Activated naive CD8-positive, alpha-beta T cell treated with anti-CD3 and anti-CD28 coated beads for 36 hours (primary cell): ENCODE measurements at regions not wholly inside any gene's neighbourhood (a gene's known extent, or its start where the extent isn't known, plus 50 kb on each side); places are given as distances from the start of the nearest gene placed in this dataset.

ENCODE experiments used
- DNase-seq: peaks from one replicate; pipeline ENCODE4 v3.0.0; 2021
- H3K27ac Mint-ChIP-seq: one replicate; pipeline ENCODE4 v1.8.0; 2022; ENCODE audit warnings: mild to moderate bottlenecking, moderate library complexity, mixed read lengths
- H3K27me3 Mint-ChIP-seq: one replicate; pipeline ENCODE4 v1.8.0; 2022; ENCODE audit warnings: mild to moderate bottlenecking, mixed read lengths
- H3K36me3 Mint-ChIP-seq: one replicate; pipeline ENCODE4 v1.8.0; 2021; ENCODE audit warnings: mild to moderate bottlenecking, mixed read lengths
- H3K4me1 Mint-ChIP-seq: one replicate; pipeline ENCODE4 v1.8.0; 2021; ENCODE audit warnings: mixed read lengths
- H3K4me3 Mint-ChIP-seq: one replicate; pipeline ENCODE4 v1.8.0; 2022; ENCODE audit warnings: mild to moderate bottlenecking, moderate library complexity, mixed read lengths
- H3K9me3 Mint-ChIP-seq: one replicate; pipeline ENCODE4 v1.8.0; 2022; ENCODE audit warnings: mixed read lengths

DNA sequence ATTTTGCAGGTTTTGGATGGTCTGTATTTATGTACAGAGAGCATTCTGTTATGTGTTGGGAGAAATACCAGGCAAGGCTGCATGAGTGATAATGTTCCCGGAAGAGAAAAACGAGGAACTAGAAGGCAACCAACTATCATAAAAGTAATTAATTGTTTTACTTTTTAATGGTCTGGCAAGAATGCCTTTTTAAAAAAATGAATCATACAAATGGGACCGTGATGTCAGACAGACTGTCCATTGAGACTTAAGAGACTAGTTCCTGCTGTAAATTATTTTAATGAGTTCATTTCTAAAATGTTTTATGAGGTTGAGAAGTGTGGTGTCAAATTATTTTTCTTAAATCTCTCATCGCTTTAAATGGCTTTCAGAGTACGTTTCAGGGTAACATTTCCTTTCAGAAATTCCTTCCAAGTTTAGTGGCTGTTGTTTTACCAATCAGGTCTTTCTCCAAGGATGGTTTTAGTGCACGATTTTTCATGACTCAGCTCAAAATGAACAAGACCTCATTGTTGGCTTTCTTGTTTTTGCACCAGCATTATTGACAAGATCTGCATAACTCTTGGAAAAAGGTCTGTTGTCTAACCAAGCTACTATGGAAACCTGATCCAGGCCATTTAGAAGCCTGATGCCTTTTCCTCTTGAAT, 86.1 kb upstream of the ARHGAP5 start:
- Mint-ChIP-seq H3K27me3 (peaks cover 14% of the 10 kb centered on the region), H3K9me3 (peaks cover 3% of the 10 kb centered on the region), H3K36me3 (peaks cover 3% of the 10 kb centered on the region), H3K4me3 (no peak overlapping the region), H3K27ac (no peak overlapping the region), H3K4me1 (no peaks in the 10 kb centered on the region)
- no peak for DNase-seq

DNA sequence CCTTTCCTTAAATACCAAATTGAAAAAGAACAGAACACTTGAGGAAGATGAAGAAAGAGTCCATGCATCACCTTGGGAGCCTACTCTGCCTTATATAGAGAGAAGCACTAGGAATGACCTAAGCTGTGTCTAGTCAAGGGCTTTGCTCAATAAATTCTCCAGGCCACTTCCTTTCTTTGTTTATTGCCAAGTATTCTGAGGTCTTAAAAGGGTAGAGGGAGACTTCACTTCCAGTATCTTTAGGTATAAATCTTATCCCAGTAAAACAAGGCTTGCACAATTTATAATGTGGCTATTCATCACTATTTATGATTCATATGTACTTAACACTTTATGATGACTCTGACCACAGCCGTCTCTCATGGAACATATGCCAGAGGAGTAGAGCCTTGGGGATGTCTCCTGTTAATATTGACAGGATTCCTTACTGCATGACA, 85.1 kb upstream of the ARHGAP5 start:
- Mint-ChIP-seq H3K27ac (no peak overlapping the region), H3K27me3 (peaks cover 14% of the 10 kb centered on the region), H3K4me3 (no peak overlapping the region), H3K9me3 (no peaks in the 10 kb centered on the region), H3K4me1 (no peaks in the 10 kb centered on the region), H3K36me3 (no peaks in the 10 kb centered on the region)
- no peak for DNase-seq

GRCh38 chr14:31993521-31993951, 83.6 kb upstream of the ARHGAP5 start:
- H3K27ac Mint-ChIP-seq: no peak overlapping the region
- no peak for DNase-seq
- H3K27me3 Mint-ChIP-seq: peaks cover 14% of the 10 kb centered on the region
- H3K4me3 Mint-ChIP-seq: no peak overlapping the region
- H3K4me1 Mint-ChIP-seq: no peaks in the 10 kb centered on the region
- H3K36me3 Mint-ChIP-seq: no peaks in the 10 kb centered on the region
- H3K9me3 Mint-ChIP-seq: no peaks in the 10 kb centered on the region

DNA sequence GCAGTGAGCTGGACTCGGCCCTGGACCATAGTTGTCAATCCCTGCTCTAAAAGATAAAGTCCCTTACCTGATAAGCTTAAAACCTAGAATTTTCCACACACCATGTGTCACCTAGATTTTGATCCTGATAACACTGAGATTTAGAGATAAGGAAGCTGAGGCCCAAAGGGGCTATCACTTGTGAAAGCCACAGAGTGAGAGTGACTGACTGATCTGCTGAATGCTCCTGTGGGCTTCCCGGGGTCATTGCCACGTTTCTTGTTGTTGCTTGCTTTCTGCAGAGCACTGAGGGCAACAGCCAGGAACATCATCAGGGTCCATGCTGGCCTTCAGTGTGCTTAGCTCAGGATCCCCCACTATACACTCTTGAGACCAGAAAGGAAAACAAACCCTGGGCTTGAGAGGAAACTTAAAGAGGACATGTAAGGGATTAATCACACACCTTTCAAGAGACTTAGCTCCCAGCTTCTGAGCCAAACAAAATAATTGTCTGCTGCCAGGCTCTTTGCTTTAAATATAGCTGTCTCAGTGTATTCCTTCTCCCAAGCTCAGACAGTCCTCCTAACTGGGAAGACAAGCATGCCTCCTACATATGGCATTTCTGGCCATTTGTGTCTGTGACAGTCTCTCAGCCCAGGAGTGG, 82.6 kb upstream of the ARHGAP5 start:
- no peaks in the 10 kb centered on the region for H3K9me3 Mint-ChIP-seq
- H3K4me1 Mint-ChIP-seq: no peaks in the 10 kb centered on the region
- H3K27ac Mint-ChIP-seq: no peak overlapping the region
- no peak overlapping the region for H3K4me3 Mint-ChIP-seq
- no peaks in the 10 kb centered on the region for H3K36me3 Mint-ChIP-seq
- no peak for DNase-seq
- H3K27me3 Mint-ChIP-seq: peaks cover 8% of the 10 kb centered on the region

DNA sequence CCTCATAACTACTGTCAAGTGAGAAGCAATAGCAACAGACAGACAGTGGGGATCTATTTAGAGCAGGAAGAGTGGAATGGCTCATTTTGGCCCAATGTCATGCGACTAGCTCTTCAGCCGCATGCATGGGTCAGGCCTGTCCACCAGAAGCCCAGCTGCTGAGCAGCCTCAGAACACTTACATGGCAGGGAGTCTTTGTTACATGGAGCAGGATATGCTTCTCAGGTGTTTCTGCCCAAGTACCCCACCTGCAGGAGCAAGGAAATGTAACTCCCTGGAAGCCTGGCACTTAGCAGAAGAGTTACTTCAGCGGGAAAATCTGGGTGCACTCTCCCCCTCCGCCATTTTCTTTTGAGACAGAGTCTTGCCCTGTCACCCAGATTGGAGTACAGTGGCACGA, 73.5 kb upstream of the ARHGAP5 start:
- no peaks in the 10 kb centered on the region for H3K9me3 Mint-ChIP-seq
- DNase-seq: no peak
- H3K4me1 Mint-ChIP-seq: no peaks in the 10 kb centered on the region
- H3K36me3 Mint-ChIP-seq: no peaks in the 10 kb centered on the region
- H3K4me3 Mint-ChIP-seq: no peak overlapping the region
- no peak overlapping the region for H3K27ac Mint-ChIP-seq
- H3K27me3 Mint-ChIP-seq: peaks cover 5% of the 10 kb centered on the region

GRCh38 chr14:32004300-32004699, 72.8 kb upstream of the ARHGAP5 start:
- Mint-ChIP-seq H3K4me3 (no peak overlapping the region), H3K9me3 (no peaks in the 10 kb centered on the region), H3K27me3 (peaks cover 8% of the 10 kb centered on the region), H3K36me3 (no peaks in the 10 kb centered on the region), H3K4me1 (no peaks in the 10 kb centered on the region), H3K27ac (no peak overlapping the region)
- no peak for DNase-seq

DNA sequence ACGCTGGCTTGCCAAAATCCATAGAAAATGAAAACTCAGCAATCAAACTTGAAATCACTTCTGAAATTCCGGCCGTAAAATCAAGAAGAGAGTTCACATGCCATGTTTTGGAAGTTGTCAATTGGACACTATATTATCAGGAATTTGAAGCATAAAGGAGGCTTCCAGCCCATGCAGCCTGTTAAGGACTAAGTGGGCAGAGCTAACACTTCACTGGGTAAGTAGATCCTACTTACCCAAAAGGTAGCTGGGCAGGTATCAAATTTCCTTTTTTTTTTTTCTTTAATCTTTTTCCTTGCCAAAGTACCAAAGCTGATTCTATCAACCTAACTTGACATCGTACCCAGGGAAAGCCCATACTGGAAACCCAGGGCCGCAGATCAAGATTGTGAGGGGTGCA, 71.5 kb upstream of the ARHGAP5 start:
- Mint-ChIP-seq H3K36me3 (no peaks in the 10 kb centered on the region), H3K27ac (no peak overlapping the region), H3K4me3 (no peak overlapping the region), H3K27me3 (peaks cover 8% of the 10 kb centered on the region), H3K4me1 (no peaks in the 10 kb centered on the region), H3K9me3 (no peaks in the 10 kb centered on the region)
- DNase-seq: no peak

DNA sequence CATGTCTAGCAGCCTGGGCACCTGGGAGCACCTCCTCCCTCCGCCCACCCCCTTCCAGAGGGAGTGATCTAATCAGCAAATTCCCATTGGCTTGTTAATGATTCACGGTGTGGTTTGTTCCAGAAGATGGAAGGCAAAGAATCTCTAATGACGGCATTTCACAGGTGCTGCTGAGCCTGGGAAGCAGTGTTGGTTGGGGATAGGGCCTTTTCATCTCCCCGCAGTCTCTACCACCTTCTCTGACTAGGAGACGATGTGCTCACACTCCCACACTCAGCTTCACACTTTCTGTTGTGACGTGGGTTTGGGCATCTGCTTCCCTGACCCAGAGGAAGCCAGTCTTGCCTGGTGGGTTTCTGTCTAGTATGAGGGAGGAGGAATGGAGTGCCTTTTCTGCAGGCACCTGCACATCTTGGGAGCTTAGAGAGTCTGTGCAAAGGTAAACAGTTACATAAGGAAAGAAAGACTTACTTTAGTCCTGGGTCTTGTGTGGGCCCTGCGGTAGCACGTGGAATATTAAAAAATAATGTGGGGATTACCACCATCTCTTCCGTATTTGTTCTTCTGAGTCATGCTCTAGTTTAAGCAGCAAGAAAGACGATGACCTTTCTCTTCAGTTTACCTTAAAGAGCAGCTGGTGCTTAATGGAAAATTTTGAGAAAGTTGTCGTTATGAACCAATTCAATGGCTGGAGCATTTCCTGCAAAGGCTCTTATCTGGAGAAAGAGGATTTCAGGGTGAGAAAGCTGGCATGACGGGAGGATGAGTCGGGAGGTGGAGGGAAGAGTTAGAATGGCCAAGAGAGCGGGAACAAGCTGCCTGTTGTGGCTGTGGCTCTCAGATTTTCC, 70.6 kb upstream of the ARHGAP5 start:
- Mint-ChIP-seq H3K4me3 (no peak overlapping the region), H3K9me3 (no peaks in the 10 kb centered on the region), H3K4me1 (no peaks in the 10 kb centered on the region), H3K27ac (no peak overlapping the region), H3K27me3 (peaks cover 8% of the 10 kb centered on the region), H3K36me3 (no peaks in the 10 kb centered on the region)
- DNase-seq: no peak

DNA sequence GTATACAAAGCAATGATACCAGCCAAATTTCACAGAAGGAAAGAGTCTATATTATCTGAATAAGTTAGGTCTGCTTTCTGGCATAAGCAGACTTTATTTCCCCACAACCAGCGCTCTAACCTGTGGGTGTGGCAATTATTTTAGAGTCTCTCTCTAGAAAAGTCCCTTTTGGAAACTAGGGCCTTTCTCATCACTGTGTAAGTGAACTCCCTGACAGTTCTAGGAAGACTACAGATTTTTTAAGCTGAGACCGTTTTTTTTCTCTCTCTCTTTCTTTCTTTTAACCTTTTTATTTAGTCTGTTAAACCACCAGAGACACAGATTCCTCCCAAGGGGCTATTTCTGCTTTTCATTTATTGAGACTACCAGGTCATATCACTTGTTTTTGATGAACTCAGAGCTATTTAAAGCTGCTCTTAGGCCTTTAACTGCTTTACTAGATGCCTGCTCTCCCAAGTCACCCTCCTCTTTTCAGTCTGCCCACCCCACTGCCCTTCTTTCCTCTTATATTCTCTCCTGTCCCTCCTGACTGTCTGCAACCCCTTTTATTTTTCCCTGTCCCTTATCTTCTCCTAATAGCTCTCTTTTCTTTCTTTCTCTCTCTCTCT, 69.2 kb upstream of the ARHGAP5 start:
- no peaks in the 10 kb centered on the region for H3K9me3 Mint-ChIP-seq
- no peak overlapping the region for H3K4me3 Mint-ChIP-seq
- H3K27ac Mint-ChIP-seq: peak overlapping the region; percentile 63
- H3K27me3 Mint-ChIP-seq: peaks cover 6% of the 10 kb centered on the region
- no peaks in the 10 kb centered on the region for H3K36me3 Mint-ChIP-seq
- no peak for DNase-seq
- no peaks in the 10 kb centered on the region for H3K4me1 Mint-ChIP-seq

GRCh38 chr14:32008602-32009193, 68.4 kb upstream of the ARHGAP5 start:
- Mint-ChIP-seq H3K4me3 (no peak overlapping the region), H3K27ac (no peak overlapping the region), H3K9me3 (no peaks in the 10 kb centered on the region), H3K36me3 (no peaks in the 10 kb centered on the region), H3K4me1 (no peaks in the 10 kb centered on the region), H3K27me3 (peaks cover 6% of the 10 kb centered on the region)
- no peak for DNase-seq

GRCh38 chr14:32009221-32009975, 67.7 kb upstream of the ARHGAP5 start:
- no peak for DNase-seq
- peaks cover 6% of the 10 kb centered on the region for H3K27me3 Mint-ChIP-seq
- no peaks in the 10 kb centered on the region for H3K36me3 Mint-ChIP-seq
- H3K4me3 Mint-ChIP-seq: no peak overlapping the region
- no peak overlapping the region for H3K27ac Mint-ChIP-seq
- no peaks in the 10 kb centered on the region for H3K9me3 Mint-ChIP-seq
- H3K4me1 Mint-ChIP-seq: no peaks in the 10 kb centered on the region

GRCh38 chr14:32009976-32010581, 67.0 kb upstream of the ARHGAP5 start:
- Mint-ChIP-seq H3K9me3 (no peaks in the 10 kb centered on the region), H3K27me3 (peaks cover 6% of the 10 kb centered on the region), H3K4me3 (no peak overlapping the region), H3K36me3 (no peaks in the 10 kb centered on the region), H3K4me1 (no peaks in the 10 kb centered on the region), H3K27ac (no peak overlapping the region)
- no peak for DNase-seq

GRCh38 chr14:32010604-32011125, 66.4 kb upstream of the ARHGAP5 start:
- no peak for DNase-seq
- H3K9me3 Mint-ChIP-seq: no peaks in the 10 kb centered on the region
- H3K27me3 Mint-ChIP-seq: peaks cover 6% of the 10 kb centered on the region
- H3K27ac Mint-ChIP-seq: no peak overlapping the region
- H3K4me1 Mint-ChIP-seq: no peaks in the 10 kb centered on the region
- H3K4me3 Mint-ChIP-seq: no peak overlapping the region
- H3K36me3 Mint-ChIP-seq: no peaks in the 10 kb centered on the region

- Mint-ChIP-seq H3K27ac (no peak overlapping the region), H3K27me3 (peaks cover 6% of the 10 kb centered on the region), H3K4me3 (no peak overlapping the region), H3K4me1 (no peaks in the 10 kb centered on the region), H3K36me3 (no peaks in the 10 kb centered on the region), H3K9me3 (no peaks in the 10 kb centered on the region)
- DNase-seq: no peak
Observed at GRCh38 chr14:32011225-32011624, 65.9 kb upstream of the ARHGAP5 start.
